ENCODE measurements at regions not wholly inside any gene's neighbourhood (a gene's known extent, or its start where the extent isn't known, plus 50 kb on each side); places are given as distances from the start of the nearest gene placed in this dataset.

- TF ChIP-seq BACH2 (CRISPR knock-in tag; IDR thresholded peaks at IDR 0.05; ENCODE audit: borderline replicate concordance) = no peak
- no peak for TF ChIP-seq CSDC2 (CRISPR knock-in tag; IDR thresholded peaks at IDR 0.05)
These were observed 234.8 kb upstream of the SPTLC3 start for GRCh38 chr20:12773936-12774335.
